Thyroid gland (tissue), 4 donors: ENCODE measurements at regions not wholly inside any gene's neighbourhood (a gene's known extent, or its start where the extent isn't known, plus 50 kb on each side); places are given as distances from the start of the nearest gene placed in this dataset.

Experiments
- CTCF ChIP-seq, 6 experiments: fragments of 200-600 bp in 3 of 6; fragments of 450-650 bp in 3 of 6; sonication (generic) in 3 of 6; IDR thresholded peaks; one replicate each; pipeline ENCODE4 v1.5.1; 2016 to 2019; ENCODE audit warnings: antibody characterized with exemption in 6 of 6, mild to moderate bottlenecking in 2 of 6, inconsistent platforms in 1 of 6, moderate library complexity in 1 of 6
- POLR2A ChIP-seq, 2 donors: fragments of 450-650 bp; IDR thresholded peaks; one replicate each; pipeline ENCODE4 v1.6.1; 2017; ENCODE audit warnings: antibody characterized with exemption in 2 of 2, mild to moderate bottlenecking in 2 of 2, moderate library complexity in 1 of 2

DNA sequence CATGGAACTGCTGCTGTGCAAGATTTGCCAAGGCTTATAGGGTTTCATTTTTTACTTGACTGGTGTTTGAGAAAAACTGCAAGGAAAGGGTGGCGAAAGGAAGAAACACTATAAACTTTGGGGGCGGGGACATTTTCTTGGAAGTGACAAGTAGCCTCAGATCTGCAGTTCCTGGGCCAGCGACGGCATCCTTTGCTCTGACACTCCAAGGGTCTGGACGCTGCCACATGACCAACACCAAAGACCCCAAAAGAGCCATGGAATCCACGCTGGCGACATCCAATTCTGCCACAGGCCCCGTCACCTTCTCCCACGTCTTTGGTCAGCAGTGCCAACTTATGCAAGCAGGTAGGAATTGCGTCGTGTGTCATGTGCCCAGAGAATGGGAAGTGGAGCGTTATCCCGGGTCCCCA, 193.4 kb downstream of the PRDM2 start:
- TF ChIP-seq CTCF (IDR thresholded peaks at IDR 0.05), result no peak
- no peak for TF ChIP-seq POLR2A (IDR thresholded peaks at IDR 0.05)
